GM19238 (cell line): ENCODE measurements at regions not wholly inside any gene's neighbourhood (a gene's known extent, or its start where the extent isn't known, plus 50 kb on each side); places are given as distances from the start of the nearest gene placed in this dataset.

Source experiments
- DNase-seq: peaks from one replicate; pipeline ENCODE4 v3.0.0; 2011; ENCODE audit warnings: low spot score; ENCODE audit not compliant: insufficient read length

DNA sequence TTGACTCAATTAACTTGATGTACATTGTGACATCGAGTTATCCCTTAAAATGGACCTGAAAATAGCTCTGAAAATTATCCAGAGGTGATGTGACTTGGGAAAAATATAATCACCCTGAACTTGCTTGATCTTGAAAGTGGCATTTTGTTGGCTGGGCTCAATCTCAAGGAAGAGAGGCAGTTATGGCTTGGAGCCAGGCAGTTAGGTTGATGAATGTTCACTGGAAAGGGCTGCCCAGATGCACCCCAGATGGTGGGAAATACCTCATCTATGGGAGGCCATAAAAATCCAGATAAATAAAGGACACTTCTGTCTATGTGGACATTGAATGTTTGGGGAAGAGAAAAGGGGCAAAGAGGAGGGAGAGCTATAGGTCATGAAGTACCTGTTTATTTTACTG lies 55.7 kb upstream of the OR5AN1 start:
- DNase-seq, result no peak

GRCh38 chr11:59295435-59295834 lies 63.3 kb upstream of the OR5AN1 start:
- no peak for DNase-seq

GRCh38 chr11:59292611-59293010 lies 66.1 kb upstream of the OR5AN1 start:
- no peak for DNase-seq

- DNase-seq, result no peak
Observed at GRCh38 chr11:59291228-59291627, 67.5 kb upstream of the OR5AN1 start.

DNA sequence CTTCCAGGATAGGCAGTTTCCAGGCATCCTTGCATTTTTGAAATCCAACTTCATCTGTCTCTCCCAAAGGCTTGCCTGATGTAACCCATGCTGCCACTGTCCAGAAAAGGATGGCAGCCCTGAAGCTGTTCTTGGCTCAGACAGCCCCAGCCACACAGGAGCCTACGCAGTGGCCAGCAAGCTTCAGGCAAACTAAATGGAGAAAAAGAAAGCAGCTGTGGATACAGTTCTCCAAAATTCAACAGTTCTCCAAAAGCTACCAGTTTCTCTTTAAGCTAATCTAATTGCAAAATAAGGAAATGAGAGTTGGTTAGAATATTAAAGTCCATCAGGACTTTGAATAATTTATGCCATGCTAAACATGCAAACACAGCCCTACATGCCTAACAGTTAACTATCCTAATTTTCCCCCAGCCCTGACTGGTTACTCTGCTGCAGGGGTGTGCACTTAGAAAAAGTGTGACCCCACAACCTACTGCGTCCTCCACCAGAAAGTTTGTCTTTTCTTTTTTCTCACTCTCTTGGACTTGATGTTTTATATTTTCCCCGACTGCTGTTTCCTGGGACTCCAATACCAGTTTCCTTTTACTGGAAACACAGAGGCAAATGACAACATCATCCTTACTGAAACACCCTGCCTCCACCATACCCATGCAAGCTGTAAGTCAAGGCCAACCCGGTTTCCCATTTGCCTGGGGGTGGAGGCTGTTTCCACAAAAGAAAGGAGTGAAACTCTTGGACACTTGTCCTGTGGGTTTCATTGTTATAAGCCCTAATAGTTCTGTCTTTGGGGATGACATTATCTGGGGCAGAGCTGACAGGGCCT lies 69.1 kb upstream of the OR5AN1 start:
- no peak for DNase-seq

DNA sequence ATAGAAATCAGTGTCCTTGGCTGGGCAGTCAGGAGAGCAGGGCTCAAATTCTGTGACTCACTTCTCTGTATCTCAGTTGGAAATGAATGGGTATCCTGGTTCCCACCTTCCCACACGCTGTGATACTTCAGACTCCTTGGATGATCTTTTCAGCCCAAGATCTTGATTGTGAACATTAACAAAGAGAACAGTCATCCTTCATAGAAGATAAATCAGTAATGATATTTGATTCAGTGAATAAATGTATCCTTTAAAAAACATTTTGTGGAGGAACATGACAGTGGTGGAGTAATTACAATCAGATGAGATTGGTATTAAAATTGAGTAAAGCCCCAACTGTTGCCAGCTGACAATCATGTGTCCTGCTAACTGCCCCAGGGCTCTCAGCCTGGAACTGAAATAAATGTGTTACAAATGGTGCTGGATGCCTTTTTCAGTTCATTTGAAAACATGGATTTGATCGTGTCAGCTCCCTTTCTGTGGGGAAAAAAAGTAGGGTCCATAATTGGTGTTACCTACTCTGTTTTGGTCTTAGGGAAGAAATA lies 72.9 kb upstream of the OR5AN1 start:
- no peak for DNase-seq

DNA sequence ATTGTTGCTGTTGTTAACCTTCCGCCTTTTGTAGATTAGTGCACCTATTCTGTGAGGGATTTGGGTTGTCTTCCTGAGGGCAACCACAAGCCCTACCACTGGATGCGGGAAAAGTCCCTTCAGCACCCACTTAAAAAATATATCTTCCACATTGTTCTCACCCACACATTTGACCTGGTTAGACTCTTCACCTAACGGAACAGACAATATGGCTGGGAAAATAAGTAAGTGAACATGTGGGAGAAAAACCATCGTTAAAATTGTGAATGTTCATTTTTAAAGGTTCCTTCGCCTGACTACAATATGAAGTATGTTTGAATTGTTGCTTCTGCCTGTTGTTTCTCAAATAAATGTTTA lies 72.0 kb upstream of the MPEG1 start:
- no peak for DNase-seq

- no peak for DNase-seq
Observed at GRCh38 chr11:59283825-59284772, 71.4 kb upstream of the MPEG1 start.

DNA sequence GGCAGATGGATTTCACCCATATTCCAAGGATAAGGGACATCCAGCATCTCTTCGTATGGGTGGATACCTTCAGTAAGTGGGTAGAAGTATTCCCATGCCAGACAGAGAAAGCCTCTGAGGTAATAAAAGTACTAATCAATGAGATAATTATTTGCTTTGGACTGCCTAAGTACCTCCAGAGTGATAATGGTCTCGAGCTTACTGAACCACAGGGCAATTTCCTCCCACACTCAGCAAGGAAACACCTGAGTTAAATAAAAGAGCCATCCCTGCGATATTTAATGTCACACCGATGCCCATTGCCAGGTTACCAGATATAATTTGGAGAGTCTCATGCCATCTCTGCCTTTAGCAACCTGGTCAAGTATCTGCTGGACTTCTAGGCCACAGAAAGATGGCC lies 70.6 kb upstream of the MPEG1 start:
- DNase-seq, result no peak

GRCh38 chr11:59281177-59281576 lies 68.5 kb upstream of the MPEG1 start:
- no peak for DNase-seq

DNA sequence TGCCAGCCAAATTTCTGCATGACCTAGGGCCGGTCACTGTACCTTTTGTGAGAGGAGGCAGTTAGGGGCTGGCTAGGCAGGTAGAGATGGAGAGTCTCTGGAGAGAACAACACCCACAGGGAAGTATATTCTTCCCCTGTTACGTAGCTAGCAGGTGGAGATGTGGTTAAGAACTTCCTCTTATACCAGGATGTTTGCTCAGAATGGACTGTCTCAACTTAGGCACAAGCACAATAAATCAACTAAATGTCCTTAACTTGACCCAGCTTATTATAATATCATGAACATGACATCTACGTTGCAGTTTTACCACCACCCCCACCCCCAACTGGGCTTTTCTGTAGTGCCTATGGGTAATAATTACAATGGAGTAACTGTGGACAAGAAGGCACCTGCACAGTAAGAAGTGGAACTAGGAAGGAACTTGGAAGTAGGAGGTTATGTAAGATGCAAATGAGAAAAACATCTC lies 60.7 kb upstream of the MPEG1 start:
- peak; percentile 37 for DNase-seq

DNA sequence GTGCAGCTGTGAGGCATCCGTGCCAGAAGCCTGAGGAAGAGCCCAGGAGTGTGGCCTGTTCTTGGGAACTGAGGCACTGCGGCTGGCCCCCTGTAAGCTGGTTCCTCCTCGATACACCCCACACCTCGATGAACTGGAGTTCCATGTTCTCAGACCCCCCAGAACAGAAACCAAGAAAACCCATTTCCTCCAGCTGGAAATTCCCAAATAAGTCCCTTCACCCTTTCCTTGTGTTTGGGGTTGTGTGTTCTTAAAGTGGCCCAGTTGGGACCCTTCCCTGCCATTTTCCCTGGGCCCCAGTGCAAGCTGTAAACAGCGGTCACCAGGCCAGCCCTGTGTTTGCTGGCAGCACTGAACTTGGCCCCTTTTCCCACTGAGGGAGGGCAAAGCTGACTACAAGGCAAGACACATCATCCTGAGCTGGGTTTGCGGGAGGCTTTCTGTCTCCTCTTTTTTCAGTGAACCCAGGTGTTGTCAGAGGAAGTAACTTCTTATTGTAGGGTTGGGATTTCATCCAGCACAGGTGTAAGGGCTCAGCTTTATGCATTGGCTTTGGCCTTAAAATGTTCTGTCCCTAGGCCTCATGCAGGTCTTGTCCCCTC lies 60.1 kb upstream of the MPEG1 start:
- DNase-seq, result no peak

DNA sequence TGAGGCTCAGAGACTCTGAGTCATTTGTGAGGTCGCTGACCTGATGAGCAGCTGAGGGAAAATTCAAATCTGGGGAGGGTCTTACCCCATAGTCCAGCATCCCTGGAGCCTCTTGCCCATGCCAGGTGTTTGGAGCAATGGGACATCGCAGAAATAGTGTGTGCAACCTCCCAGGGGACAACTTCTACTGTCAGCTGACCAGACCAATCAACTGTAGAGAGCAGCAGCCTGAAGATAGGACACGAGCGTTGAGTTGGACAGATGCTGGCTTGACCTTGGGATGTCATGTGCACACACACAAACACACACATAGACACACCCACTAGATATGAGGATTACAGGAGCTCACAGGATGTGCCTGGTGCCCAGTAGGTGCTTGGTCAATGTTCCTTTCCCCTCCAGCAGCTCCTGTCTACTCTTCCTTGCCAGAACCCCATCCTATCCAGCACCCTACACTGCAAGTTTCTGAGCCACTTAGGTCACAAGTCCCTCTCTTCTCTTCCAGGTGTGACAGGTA lies 59.1 kb upstream of the MPEG1 start:
- DNase-seq, result no peak

DNA sequence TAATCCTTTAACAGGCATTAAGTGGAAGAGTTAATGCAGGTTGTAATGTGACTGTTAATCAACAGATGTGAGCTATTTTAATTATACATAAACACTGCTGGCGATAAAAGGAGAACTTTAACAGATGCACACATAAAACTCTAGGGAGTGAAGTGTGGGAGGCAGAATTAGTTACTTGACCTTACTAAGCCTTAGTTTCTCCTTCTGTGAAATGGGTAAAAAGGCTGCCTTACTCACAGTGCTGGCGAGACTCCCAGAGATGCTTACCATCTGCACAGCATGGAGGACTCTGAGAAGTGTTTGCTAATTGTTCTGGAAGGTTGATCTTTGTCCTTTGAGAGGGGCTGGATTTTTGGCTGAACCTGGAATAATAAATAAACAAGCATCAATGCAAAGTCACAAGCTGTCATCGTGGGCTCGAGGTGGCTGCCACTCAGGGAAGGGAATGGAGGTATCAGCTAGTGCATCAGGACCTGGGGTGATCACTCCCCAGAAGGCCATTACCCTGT lies 58.6 kb upstream of the MPEG1 start:
- DNase-seq, result no peak

- DNase-seq, result no peak
Observed at GRCh38 chr11:59267736-59268475, 55.2 kb upstream of the MPEG1 start.

GRCh38 chr11:59267196-59267595 lies 54.5 kb upstream of the MPEG1 start:
- peak; percentile 26 for DNase-seq

DNA sequence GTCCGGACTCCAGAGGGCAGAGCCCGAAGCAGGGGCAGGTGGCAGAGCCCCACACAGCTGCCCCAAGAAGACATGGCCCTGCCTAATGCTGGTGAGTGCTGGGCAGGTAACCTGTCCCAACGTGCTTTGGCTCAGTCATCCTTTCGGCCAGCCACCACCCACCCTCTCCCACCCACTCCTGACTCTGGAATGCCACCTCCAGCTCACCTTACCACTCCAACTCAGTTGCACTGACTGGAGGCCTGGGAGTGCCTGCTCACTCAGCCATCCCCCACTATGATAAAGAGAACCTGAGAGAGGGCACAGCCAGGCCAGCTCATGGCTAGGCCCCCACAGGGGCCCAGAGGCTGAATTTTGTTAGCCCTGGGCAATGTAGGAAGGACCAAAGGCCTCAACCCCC lies 53.8 kb upstream of the MPEG1 start:
- no peak for DNase-seq

- DNase-seq, result no peak
Observed at GRCh38 chr11:59265735-59266134, 53.0 kb upstream of the MPEG1 start.

- no peak for DNase-seq
Observed at GRCh38 chr11:59264736-59265135, 52.0 kb upstream of the MPEG1 start.

- DNase-seq, result no peak
Observed at GRCh38 chr11:59263225-59263894, 50.6 kb upstream of the MPEG1 start.
